Mesendoderm (in vitro differentiated cells): ENCODE measurements at regions not wholly inside any gene's neighbourhood (a gene's known extent, or its start where the extent isn't known, plus 50 kb on each side); places are given as distances from the start of the nearest gene placed in this dataset.

ENCODE experiments used
- DNase-seq: peaks from one replicate; pipeline ENCODE4 v3.0.0; 2013
- H2AK5ac ChIP-seq: 2 replicates; pipeline ENCODE4 v1.6.1; 2013; ENCODE audit warnings: low read length, inconsistent platforms
- H2BK120ac ChIP-seq: 2 replicates; pipeline ENCODE4 v1.6.1; 2013; ENCODE audit warnings: low read depth, mild to moderate bottlenecking, low read length, moderate library complexity, mixed read lengths
- H2BK15ac ChIP-seq: replicated peaks from 2 replicates; pipeline ENCODE4 v1.6.1; 2013; ENCODE audit warnings: low read depth, mild to moderate bottlenecking, moderate library complexity
- H2BK5ac ChIP-seq: 2 replicates; pipeline ENCODE4 v1.6.1; 2013; ENCODE audit warnings: low read length, inconsistent platforms
- H3K18ac ChIP-seq: 2 replicates; pipeline ENCODE4 v1.6.1; 2013; ENCODE audit warnings: mild to moderate bottlenecking, low read length, mixed read lengths
- H3K23ac ChIP-seq: one replicate; pipeline ENCODE4 v1.6.1; 2013; ENCODE audit warnings: low read length
- H3K27ac ChIP-seq: 2 replicates; pipeline ENCODE4 v1.5.1; 2013; ENCODE audit warnings: low read depth, mild to moderate bottlenecking, inconsistent platforms, low read length, moderate library complexity
- H3K27me3 ChIP-seq: 2 replicates; pipeline ENCODE4 v1.6.1; 2013; ENCODE audit warnings: low read length, control low read depth, mild to moderate bottlenecking, inconsistent platforms; ENCODE audit not compliant: insufficient read depth, poor library complexity
- H3K36me3 ChIP-seq: 2 replicates; pipeline ENCODE4 v1.6.1; 2013; ENCODE audit warnings: low read length, inconsistent platforms; ENCODE audit not compliant: control insufficient read depth, insufficient read depth
- H3K4ac ChIP-seq: one replicate; pipeline ENCODE4 v1.6.1; 2013; ENCODE audit warnings: low read depth, mild to moderate bottlenecking, low read length, moderate library complexity
- H3K4me1 ChIP-seq: 2 replicates; pipeline ENCODE4 v1.6.1; 2013; ENCODE audit warnings: low read depth, low read length, inconsistent platforms; ENCODE audit not compliant: control insufficient read depth
- H3K4me2 ChIP-seq: 2 replicates; pipeline ENCODE4 v1.6.1; 2013; ENCODE audit warnings: low read length
- H3K4me3 ChIP-seq: 2 replicates; pipeline ENCODE4 v1.5.1; 2013; ENCODE audit warnings: mild to moderate bottlenecking, low read length
- H3K56ac ChIP-seq: one replicate; pipeline ENCODE4 v1.6.1; 2013; ENCODE audit warnings: low read length
- H3K79me1 ChIP-seq: 2 replicates; pipeline ENCODE4 v1.6.1; 2013; ENCODE audit warnings: low read length, inconsistent platforms
- H3K79me2 ChIP-seq: 2 replicates; pipeline ENCODE4 v1.6.1; 2013; ENCODE audit warnings: mild to moderate bottlenecking, low read length; ENCODE audit not compliant: control insufficient read depth, insufficient read depth
- H3K9ac ChIP-seq: 2 replicates; pipeline ENCODE4 v1.6.1; 2013; ENCODE audit warnings: low read length, inconsistent platforms
- H4K5ac ChIP-seq: one replicate; pipeline ENCODE4 v1.6.1; 2013; ENCODE audit warnings: low read length
- H4K8ac ChIP-seq: one replicate; pipeline ENCODE4 v1.6.1; 2013; ENCODE audit warnings: low read depth, mild to moderate bottlenecking, control low read depth, low read length, moderate library complexity
- WGBS: extraction: QIAGEN DNeasy Blood & Tissue Kit; methylation state at CpG from one replicate; pipeline ENCODE4 v1.1.7; 2013; ENCODE audit warnings: low lambda C conversion rate, missing lambda C conversion rate; ENCODE audit not compliant: insufficient coverage; ENCODE audit errors: extremely low coverage; 5-methylcytosine and 5-hydroxymethylcytosine counted together

DNA sequence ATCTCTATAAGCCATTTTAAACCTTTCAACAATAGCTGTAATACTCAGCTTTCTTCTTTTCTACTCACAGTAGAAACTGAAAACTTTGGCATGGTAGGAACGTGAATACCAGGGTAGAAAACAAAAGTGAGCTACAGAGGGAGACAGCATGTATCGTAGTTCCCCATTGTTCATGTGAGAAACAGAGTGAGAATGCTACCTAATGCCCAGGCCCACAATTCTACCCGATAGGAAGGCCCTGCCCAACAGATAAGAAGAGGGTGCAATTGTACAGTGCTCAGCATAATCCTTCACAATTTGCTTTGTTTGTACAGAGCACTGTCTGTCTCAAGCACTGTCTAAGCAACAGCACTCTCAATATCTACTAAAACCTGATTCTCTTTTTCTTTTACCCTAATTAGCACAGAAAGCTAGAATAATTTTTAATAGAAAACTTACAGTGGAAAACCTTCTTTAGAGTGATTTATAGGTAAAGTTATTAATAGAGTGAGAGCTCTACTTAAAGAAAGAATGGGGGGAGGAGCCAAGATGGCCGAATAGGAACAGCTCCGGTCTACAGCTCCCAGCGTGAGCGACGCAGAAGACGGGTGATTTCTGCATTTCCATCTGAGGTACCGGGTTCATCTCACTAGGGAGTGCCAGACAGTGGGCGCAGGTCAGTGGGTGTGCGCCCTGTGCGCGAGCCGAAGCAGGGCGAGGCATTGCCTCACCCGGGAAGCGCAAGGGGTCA is 322.3 kb downstream of the EFNB2 start:
- Histone ChIP-seq H3K79me1 (no peaks in the 10 kb centered on the region), H4K5ac (no peak overlapping the region), H3K4me2 (no peak overlapping the region), H2AK5ac (no peak overlapping the region), H2BK120ac (no peak overlapping the region), H2BK5ac (no peak overlapping the region), H3K79me2 (no peaks in the 10 kb centered on the region), H3K23ac (no peak overlapping the region), H3K36me3 (no peaks in the 10 kb centered on the region), H3K27ac (no peak overlapping the region), H3K4ac (no peak overlapping the region), H3K56ac (no peak overlapping the region), H4K8ac (no peak overlapping the region), H3K4me1 (no peaks in the 10 kb centered on the region), H3K9ac (no peak overlapping the region), H2BK15ac (no peak overlapping the region), H3K27me3 (no peaks in the 10 kb centered on the region), H3K18ac (no peak overlapping the region), H3K4me3 (no peak overlapping the region)
- DNase-seq, result no peak
- WGBS, result no CpG with 5 or more reads among the region's 18 CpGs

GRCh38 chr13:106212386-106213010 is 323.0 kb downstream of the EFNB2 start:
- Histone ChIP-seq H4K5ac (no peak overlapping the region), H3K23ac (no peak overlapping the region), H3K27me3 (no peaks in the 10 kb centered on the region), H3K4me2 (no peak overlapping the region), H3K27ac (no peak overlapping the region), H3K79me2 (no peaks in the 10 kb centered on the region), H3K36me3 (no peaks in the 10 kb centered on the region), H4K8ac (no peak overlapping the region), H2AK5ac (no peak overlapping the region), H2BK5ac (no peak overlapping the region), H3K4ac (no peak overlapping the region), H2BK120ac (no peak overlapping the region), H3K9ac (no peak overlapping the region), H3K18ac (no peak overlapping the region), H2BK15ac (no peak overlapping the region), H3K56ac (no peak overlapping the region), H3K4me3 (no peak overlapping the region), H3K4me1 (no peaks in the 10 kb centered on the region), H3K79me1 (no peaks in the 10 kb centered on the region)
- DNase-seq, result no peak
- WGBS, result no CpG with 5 or more reads among the region's 3 CpGs

DNA sequence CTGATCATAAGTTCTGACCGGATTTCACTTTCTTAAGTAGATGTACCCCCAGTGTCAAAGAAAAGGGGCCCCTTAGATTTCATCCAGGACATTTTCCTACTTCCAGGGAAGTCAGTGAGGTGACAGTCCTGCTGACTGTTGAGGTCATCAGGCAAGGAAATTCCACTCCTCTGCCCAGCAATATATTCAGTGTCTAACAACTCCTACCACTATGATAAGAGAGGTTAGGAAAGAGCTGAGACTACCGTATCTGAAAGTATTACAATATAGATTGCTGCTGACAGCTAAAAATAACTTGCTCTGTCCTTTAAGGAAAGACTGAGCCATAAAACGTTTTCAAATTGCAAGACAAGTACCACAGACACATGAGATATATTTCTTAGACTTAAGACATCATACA is 325.1 kb downstream of the EFNB2 start:
- Histone ChIP-seq H3K27me3 (no peaks in the 10 kb centered on the region), H3K18ac (no peak overlapping the region), H3K9ac (no peak overlapping the region), H3K79me1 (no peaks in the 10 kb centered on the region), H3K23ac (no peak overlapping the region), H3K4me2 (no peak overlapping the region), H3K4me3 (no peak overlapping the region), H2BK120ac (no peak overlapping the region), H2AK5ac (no peak overlapping the region), H4K8ac (no peak overlapping the region), H3K27ac (no peak overlapping the region), H3K79me2 (no peaks in the 10 kb centered on the region), H2BK5ac (no peak overlapping the region), H4K5ac (no peak overlapping the region), H3K36me3 (no peaks in the 10 kb centered on the region), H3K4ac (no peak overlapping the region), H3K4me1 (no peaks in the 10 kb centered on the region), H3K56ac (no peak overlapping the region), H2BK15ac (no peak overlapping the region)
- no CpG with 5 or more reads among the region's 3 CpGs for WGBS
- peak; percentile 4 for DNase-seq

DNA sequence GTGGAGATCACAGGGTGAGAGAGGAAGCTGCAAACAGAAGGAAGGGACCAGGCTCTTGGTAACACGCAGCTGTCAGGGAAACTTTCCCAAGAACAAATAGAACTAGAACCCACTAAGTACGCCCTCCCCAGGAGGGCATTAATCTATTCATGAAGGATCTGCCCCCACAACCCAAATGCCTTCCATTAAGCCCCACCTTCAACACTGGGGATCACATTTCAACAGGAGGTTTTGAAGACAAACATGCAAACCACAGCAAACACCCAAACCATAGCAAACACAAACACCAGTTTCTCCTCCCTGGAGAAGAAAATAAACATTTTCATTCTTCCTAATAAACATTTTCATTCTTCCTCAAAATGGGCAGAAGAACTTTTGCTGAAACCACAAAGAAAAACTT is 329.6 kb downstream of the EFNB2 start:
- H3K4me3 ChIP-seq, result no peak overlapping the region
- H2AK5ac ChIP-seq, result no peak overlapping the region
- no peaks in the 10 kb centered on the region for H3K36me3 ChIP-seq
- H3K79me2 ChIP-seq, result no peaks in the 10 kb centered on the region
- H3K23ac ChIP-seq, result no peak overlapping the region
- H3K4me2 ChIP-seq, result no peak overlapping the region
- no peak overlapping the region for H4K5ac ChIP-seq
- no peaks in the 10 kb centered on the region for H3K79me1 ChIP-seq
- no peak overlapping the region for H3K56ac ChIP-seq
- H3K4ac ChIP-seq, result no peak overlapping the region
- WGBS, result no CpG with 5 or more reads among the region's 2 CpGs
- H3K9ac ChIP-seq, result no peak overlapping the region
- H2BK5ac ChIP-seq, result no peak overlapping the region
- H4K8ac ChIP-seq, result no peak overlapping the region
- no peaks in the 10 kb centered on the region for H3K4me1 ChIP-seq
- no peak overlapping the region for H2BK120ac ChIP-seq
- no peaks in the 10 kb centered on the region for H3K27me3 ChIP-seq
- peak; percentile 12 for DNase-seq
- H3K18ac ChIP-seq, result no peak overlapping the region
- H3K27ac ChIP-seq, result no peak overlapping the region
- H2BK15ac ChIP-seq, result no peak overlapping the region

DNA sequence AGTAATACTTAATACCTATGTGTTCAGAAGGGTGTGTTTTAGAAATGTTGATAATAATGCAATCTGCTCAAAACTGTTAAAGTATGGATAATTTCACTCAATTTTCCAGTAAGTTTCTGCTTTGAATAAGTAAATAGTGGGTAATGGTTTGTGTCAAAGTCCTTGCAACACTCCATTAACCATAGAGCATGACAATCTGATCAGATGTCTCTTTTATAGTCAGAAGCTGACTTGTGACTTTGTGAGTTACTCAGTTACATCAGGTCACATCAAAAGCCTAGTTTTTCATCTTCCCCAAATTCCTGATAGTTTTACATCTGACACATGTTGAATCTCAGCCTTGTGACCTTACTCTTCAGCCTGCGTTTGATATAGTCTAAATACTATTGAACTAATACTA is 338.0 kb downstream of the EFNB2 start:
- Histone ChIP-seq H2AK5ac (no peak overlapping the region), H3K79me2 (no peaks in the 10 kb centered on the region), H4K5ac (no peak overlapping the region), H3K4ac (no peak overlapping the region), H3K27me3 (no peaks in the 10 kb centered on the region), H3K9ac (no peak overlapping the region), H3K79me1 (no peaks in the 10 kb centered on the region), H3K27ac (no peak overlapping the region), H3K4me2 (no peak overlapping the region), H3K36me3 (no peaks in the 10 kb centered on the region), H4K8ac (no peak overlapping the region), H2BK15ac (no peak overlapping the region), H3K4me3 (no peak overlapping the region), H2BK120ac (no peak overlapping the region), H3K23ac (no peak overlapping the region), H3K56ac (no peak overlapping the region), H2BK5ac (no peak overlapping the region), H3K4me1 (no peaks in the 10 kb centered on the region), H3K18ac (no peak overlapping the region)
- no CpG with 5 or more reads among the region's 1 CpG for WGBS
- DNase-seq, result no peak
